ENCODE measurements at regions not wholly inside any gene's neighbourhood (a gene's known extent, or its start where the extent isn't known, plus 50 kb on each side); places are given as distances from the start of the nearest gene placed in this dataset.

DNA sequence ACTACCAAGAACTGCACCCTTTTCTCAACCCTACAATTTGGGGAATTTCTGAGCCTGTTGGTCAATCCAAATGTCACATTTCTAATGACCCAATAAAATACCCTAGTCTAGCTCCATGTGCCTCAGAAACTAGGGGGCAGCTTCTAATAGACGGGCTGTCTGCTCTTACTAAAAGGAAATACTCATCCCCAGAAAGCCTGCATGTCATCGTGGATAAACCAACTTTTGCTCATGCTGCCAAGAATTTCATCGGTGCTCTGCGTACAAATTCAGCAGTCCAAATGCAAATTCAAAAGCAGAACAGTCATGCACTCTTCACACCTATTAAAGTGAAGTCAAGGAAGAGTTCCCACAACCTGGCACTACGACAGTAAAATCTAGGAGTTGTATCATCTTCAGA, 377.3 kb downstream of the LNPK start (continued):
- TF ChIP-seq, protein P1, sequence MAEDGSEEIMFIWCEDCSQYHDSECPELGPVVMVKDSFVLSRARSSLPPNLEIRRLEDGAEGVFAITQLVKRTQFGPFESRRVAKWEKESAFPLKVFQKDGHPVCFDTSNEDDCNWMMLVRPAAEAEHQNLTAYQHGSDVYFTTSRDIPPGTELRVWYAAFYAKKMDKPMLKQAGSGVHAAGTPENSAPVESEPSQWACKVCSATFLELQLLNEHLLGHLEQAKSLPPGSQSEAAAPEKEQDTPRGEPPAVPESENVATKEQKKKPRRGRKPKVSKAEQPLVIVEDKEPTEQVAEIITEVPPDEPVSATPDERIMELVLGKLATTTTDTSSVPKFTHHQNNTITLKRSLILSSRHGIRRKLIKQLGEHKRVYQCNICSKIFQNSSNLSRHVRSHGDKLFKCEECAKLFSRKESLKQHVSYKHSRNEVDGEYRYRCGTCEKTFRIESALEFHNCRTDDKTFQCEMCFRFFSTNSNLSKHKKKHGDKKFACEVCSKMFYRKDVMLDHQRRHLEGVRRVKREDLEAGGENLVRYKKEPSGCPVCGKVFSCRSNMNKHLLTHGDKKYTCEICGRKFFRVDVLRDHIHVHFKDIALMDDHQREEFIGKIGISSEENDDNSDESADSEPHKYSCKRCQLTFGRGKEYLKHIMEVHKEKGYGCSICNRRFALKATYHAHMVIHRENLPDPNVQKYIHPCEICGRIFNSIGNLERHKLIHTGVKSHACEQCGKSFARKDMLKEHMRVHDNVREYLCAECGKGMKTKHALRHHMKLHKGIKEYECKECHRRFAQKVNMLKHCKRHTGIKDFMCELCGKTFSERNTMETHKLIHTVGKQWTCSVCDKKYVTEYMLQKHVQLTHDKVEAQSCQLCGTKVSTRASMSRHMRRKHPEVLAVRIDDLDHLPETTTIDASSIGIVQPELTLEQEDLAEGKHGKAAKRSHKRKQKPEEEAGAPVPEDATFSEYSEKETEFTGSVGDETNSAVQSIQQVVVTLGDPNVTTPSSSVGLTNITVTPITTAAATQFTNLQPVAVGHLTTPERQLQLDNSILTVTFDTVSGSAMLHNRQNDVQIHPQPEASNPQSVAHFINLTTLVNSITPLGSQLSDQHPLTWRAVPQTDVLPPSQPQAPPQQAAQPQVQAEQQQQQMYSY (CRISPR knock-in tag; IDR thresholded peaks at IDR 0.05) = no peak
- TF ChIP-seq GRHL2 (CRISPR knock-in tag; IDR thresholded peaks at IDR 0.05; ENCODE audit: insufficient replicate concordance, severe bottlenecking) = no peak
- TF ChIP-seq, protein P2, sequence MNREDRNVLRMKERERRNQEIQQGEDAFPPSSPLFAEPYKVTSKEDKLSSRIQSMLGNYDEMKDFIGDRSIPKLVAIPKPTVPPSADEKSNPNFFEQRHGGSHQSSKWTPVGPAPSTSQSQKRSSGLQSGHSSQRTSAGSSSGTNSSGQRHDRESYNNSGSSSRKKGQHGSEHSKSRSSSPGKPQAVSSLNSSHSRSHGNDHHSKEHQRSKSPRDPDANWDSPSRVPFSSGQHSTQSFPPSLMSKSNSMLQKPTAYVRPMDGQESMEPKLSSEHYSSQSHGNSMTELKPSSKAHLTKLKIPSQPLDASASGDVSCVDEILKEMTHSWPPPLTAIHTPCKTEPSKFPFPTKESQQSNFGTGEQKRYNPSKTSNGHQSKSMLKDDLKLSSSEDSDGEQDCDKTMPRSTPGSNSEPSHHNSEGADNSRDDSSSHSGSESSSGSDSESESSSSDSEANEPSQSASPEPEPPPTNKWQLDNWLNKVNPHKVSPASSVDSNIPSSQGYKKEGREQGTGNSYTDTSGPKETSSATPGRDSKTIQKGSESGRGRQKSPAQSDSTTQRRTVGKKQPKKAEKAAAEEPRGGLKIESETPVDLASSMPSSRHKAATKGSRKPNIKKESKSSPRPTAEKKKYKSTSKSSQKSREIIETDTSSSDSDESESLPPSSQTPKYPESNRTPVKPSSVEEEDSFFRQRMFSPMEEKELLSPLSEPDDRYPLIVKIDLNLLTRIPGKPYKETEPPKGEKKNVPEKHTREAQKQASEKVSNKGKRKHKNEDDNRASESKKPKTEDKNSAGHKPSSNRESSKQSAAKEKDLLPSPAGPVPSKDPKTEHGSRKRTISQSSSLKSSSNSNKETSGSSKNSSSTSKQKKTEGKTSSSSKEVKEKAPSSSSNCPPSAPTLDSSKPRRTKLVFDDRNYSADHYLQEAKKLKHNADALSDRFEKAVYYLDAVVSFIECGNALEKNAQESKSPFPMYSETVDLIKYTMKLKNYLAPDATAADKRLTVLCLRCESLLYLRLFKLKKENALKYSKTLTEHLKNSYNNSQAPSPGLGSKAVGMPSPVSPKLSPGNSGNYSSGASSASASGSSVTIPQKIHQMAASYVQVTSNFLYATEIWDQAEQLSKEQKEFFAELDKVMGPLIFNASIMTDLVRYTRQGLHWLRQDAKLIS (CRISPR knock-in tag; IDR thresholded peaks at IDR 0.05; ENCODE audit: borderline replicate concordance) = no peak
- no peak for TF ChIP-seq ZNF232 (CRISPR knock-in tag; IDR thresholded peaks at IDR 0.05)
- TF ChIP-seq ZNF396 (CRISPR knock-in tag; IDR thresholded peaks at IDR 0.05; ENCODE audit: borderline replicate concordance) = no peak
- no peak for TF ChIP-seq ZBTB21 (CRISPR knock-in tag; IDR thresholded peaks at IDR 0.05; ENCODE audit: borderline replicate concordance)
- TF ChIP-seq, protein P3, sequence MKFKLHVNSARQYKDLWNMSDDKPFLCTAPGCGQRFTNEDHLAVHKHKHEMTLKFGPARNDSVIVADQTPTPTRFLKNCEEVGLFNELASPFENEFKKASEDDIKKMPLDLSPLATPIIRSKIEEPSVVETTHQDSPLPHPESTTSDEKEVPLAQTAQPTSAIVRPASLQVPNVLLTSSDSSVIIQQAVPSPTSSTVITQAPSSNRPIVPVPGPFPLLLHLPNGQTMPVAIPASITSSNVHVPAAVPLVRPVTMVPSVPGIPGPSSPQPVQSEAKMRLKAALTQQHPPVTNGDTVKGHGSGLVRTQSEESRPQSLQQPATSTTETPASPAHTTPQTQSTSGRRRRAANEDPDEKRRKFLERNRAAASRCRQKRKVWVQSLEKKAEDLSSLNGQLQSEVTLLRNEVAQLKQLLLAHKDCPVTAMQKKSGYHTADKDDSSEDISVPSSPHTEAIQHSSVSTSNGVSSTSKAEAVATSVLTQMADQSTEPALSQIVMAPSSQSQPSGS (CRISPR knock-in tag; IDR thresholded peaks at IDR 0.05; ENCODE audit: borderline replicate concordance, low read depth) = no peak
- no peak for TF ChIP-seq TEAD4 (CRISPR knock-in tag; IDR thresholded peaks at IDR 0.05)
- no peak for TF ChIP-seq HMGA2 (CRISPR knock-in tag; IDR thresholded peaks at IDR 0.05)
- TF ChIP-seq ELF4 (CRISPR knock-in tag; IDR thresholded peaks at IDR 0.05; ENCODE audit: low read depth) = no peak

DNA sequence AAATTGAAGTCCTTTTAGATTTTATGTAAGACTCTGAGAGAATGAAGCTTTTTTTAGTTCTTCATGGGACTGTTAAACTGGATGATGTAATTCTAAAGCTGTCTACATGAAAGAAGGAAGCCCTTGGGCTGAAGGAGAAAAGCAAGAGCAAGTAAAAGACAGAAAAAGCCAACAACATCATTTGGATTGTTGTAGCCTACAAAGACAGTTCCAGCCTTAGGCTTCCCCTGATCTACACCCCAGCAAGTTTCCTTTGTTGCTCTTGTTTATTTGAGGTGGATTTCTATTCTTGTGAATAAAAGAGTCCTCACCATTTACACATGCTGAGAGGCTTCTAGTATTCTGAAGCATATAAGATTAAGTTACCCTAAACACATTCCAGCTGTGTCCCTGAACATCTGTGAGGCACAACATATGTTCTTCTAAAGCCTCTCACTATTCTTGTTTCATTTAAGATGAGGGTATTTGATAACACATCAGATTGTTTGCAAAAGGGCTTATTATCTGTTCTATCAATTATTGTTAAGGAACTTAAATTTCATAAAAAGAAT, 377.8 kb downstream of the LNPK start:
- Mint-ChIP-seq H3K27ac (no peak overlapping the region), H3K27me3 (ENCODE audit: low read depth) (no peaks in the 10 kb centered on the region), H3K36me3 (no peaks in the 10 kb centered on the region), H3K4me1 (peaks cover 12% of the 10 kb centered on the region), H3K9me3 (peaks cover 11% of the 10 kb centered on the region), H3K4me3 (no peak overlapping the region)
- DNase-seq (ENCODE audit: low spot score) (no peak), ATAC-seq (no peak)
- ChIA-PET POLR2A (no interaction called here), CTCF (no interaction called here)
- TF ChIP-seq, protein P4, sequence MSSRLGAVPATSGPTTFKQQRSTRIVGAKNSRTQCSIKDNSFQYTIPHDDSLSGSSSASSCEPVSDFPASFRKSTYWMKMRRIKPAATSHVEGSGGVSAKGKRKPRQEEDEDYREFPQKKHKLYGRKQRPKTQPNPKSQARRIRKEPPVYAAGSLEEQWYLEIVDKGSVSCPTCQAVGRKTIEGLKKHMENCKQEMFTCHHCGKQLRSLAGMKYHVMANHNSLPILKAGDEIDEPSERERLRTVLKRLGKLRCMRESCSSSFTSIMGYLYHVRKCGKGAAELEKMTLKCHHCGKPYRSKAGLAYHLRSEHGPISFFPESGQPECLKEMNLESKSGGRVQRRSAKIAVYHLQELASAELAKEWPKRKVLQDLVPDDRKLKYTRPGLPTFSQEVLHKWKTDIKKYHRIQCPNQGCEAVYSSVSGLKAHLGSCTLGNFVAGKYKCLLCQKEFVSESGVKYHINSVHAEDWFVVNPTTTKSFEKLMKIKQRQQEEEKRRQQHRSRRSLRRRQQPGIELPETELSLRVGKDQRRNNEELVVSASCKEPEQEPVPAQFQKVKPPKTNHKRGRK (CRISPR knock-in tag; IDR thresholded peaks at IDR 0.05; ENCODE audit: borderline replicate concordance) = no peak
- no peak for TF ChIP-seq CREB1 (CRISPR knock-in tag; IDR thresholded peaks at IDR 0.05)
- TF ChIP-seq, protein P3 (CRISPR knock-in tag; IDR thresholded peaks at IDR 0.05; ENCODE audit: borderline replicate concordance, low read depth) = no peak
- TF ChIP-seq, protein P5, sequence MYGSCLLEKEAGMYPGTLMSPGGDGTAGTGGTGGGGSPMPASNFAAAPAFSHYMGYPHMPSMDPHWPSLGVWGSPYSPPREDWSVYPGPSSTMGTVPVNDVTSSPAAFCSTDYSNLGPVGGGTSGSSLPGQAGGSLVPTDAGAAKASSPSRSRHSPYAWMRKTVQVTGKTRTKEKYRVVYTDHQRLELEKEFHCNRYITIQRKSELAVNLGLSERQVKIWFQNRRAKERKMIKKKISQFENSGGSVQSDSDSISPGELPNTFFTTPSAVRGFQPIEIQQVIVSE (CRISPR knock-in tag; IDR thresholded peaks at IDR 0.05; ENCODE audit: borderline replicate concordance) = no peak
- no peak for TF ChIP-seq NFYB (CRISPR knock-in tag; conservative IDR thresholded peaks at IDR 0.05; ENCODE audit: low read depth)
- no peak for TF ChIP-seq FOXJ3 (CRISPR knock-in tag; IDR thresholded peaks at IDR 0.05; ENCODE audit: borderline replicate concordance)
- TF ChIP-seq, protein P6, sequence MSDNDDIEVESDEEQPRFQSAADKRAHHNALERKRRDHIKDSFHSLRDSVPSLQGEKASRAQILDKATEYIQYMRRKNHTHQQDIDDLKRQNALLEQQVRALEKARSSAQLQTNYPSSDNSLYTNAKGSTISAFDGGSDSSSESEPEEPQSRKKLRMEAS (CRISPR knock-in tag; IDR thresholded peaks at IDR 0.05) = no peak
- TF ChIP-seq HMGA2 (CRISPR knock-in tag; IDR thresholded peaks at IDR 0.05) = no peak
- TF ChIP-seq, protein P7, sequence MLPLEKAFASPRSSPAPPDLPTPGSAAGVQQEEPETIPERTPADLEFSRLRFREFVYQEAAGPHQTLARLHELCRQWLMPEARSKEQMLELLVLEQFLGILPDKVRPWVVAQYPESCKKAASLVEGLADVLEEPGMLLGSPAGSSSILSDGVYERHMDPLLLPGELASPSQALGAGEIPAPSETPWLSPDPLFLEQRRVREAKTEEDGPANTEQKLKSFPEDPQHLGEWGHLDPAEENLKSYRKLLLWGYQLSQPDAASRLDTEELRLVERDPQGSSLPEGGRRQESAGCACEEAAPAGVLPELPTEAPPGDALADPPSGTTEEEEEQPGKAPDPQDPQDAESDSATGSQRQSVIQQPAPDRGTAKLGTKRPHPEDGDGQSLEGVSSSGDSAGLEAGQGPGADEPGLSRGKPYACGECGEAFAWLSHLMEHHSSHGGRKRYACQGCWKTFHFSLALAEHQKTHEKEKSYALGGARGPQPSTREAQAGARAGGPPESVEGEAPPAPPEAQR (CRISPR knock-in tag; IDR thresholded peaks at IDR 0.05) = no peak
